HG03432 (cell line): ENCODE measurements at regions not wholly inside any gene's neighbourhood (a gene's known extent, or its start where the extent isn't known, plus 50 kb on each side); places are given as distances from the start of the nearest gene placed in this dataset.

Experiments used
- ATAC-seq: cut with Tn5 transposase; IDR thresholded peaks from one replicate; pipeline ENCODE4 v1.9.1; 2021; ENCODE audit warnings: mild to moderate bottlenecking, moderate library complexity; ENCODE audit not compliant: unreplicated experiment

- no peak for ATAC-seq
Measured at GRCh38 chrX:151476604-151477303, 79.7 kb downstream of the VMA21 start.

GRCh38 chrX:151478058-151478457 lies 81.1 kb downstream of the VMA21 start:
- no peak for ATAC-seq

GRCh38 chrX:151488677-151489076 lies 74.8 kb upstream of the PASD1 start:
- peak; percentile 79 for ATAC-seq

GRCh38 chrX:151505796-151506195 lies 57.7 kb upstream of the PASD1 start:
- no peak for ATAC-seq

- no peak for ATAC-seq
Measured at GRCh38 chrX:151510203-151510602, 53.3 kb upstream of the PASD1 start.

GRCh38 chrX:151513472-151513871 lies 50.0 kb upstream of the PASD1 start:
- no peak for ATAC-seq
